ENCODE measurements at regions not wholly inside any gene's neighbourhood (a gene's known extent, or its start where the extent isn't known, plus 50 kb on each side); places are given as distances from the start of the nearest gene placed in this dataset.

GRCh38 chr9:4425319-4426045, 64.8 kb upstream of the SLC1A1 start:
- Histone ChIP-seq H2AFZ (ENCODE audit: low read depth, low read length, severe bottlenecking) (no peak overlapping the region), H3K9me2 (replicated peaks; ENCODE audit: insufficient read depth, low read length) (no peaks in the 10 kb centered on the region), H3K9ac (ENCODE audit: low read length) (no peak overlapping the region), H4K20me1 (ENCODE audit: low read depth, low read length) (no peaks in the 10 kb centered on the region), H3K27me3 (ENCODE audit: low read length) (no peaks in the 10 kb centered on the region), H3K27ac (ENCODE audit: low read depth, low read length) (no peak overlapping the region), H3K9me3 (ENCODE audit: insufficient read depth, low read length) (no peaks in the 10 kb centered on the region), H3K36me3 (ENCODE audit: low read length) (no peaks in the 10 kb centered on the region), H3F3A (ENCODE audit: insufficient read depth) (no peaks in the 10 kb centered on the region), H3K4me2 (ENCODE audit: low read depth, low read length, poor library complexity, severe bottlenecking) (no peak overlapping the region), H3K4me3 (ENCODE audit: insufficient read depth, low read length, poor library complexity, severe bottlenecking) (no peak overlapping the region), H3K79me2 (ENCODE audit: insufficient read depth, low read length) (no peaks in the 10 kb centered on the region)
- no peak for TF ChIP-seq EZH2phosphoT487 (conservative IDR thresholded peaks at IDR 0.05; ENCODE audit: low read length)

DNA sequence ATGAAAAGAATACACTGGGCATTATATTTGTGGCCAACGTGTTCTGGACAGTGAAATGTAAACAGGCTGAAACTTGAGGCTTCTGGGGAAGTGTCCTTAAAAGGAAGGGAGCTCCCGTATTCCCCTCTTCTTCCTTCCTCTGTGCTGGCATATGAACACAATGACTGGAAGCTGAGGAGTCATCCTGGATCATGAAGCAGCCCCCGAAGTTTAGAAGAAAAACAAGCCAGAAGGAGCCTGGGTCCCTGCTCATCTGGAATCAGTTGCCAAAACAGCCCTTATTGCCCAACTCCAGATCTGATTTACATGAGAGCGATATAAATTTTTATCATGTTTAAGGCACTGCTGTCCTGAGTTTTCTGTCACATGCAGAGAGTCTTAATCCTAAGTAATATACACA, 65.4 kb upstream of the SLC1A1 start:
- no peak overlapping the region for H3K9ac ChIP-seq (ENCODE audit: low read length)
- no peak overlapping the region for H3K4me3 ChIP-seq (ENCODE audit: insufficient read depth, low read length, poor library complexity, severe bottlenecking)
- H4K20me1 ChIP-seq (ENCODE audit: low read depth, low read length) = no peaks in the 10 kb centered on the region
- H3K27ac ChIP-seq (ENCODE audit: low read depth, low read length) = no peak overlapping the region
- no peaks in the 10 kb centered on the region for H3K9me2 ChIP-seq (replicated peaks; ENCODE audit: insufficient read depth, low read length)
- no peak overlapping the region for H3K4me2 ChIP-seq (ENCODE audit: low read depth, low read length, poor library complexity, severe bottlenecking)
- TF ChIP-seq EZH2phosphoT487 (conservative IDR thresholded peaks at IDR 0.05; ENCODE audit: low read length) = no peak
- TF ChIP-seq, protein P1, sequence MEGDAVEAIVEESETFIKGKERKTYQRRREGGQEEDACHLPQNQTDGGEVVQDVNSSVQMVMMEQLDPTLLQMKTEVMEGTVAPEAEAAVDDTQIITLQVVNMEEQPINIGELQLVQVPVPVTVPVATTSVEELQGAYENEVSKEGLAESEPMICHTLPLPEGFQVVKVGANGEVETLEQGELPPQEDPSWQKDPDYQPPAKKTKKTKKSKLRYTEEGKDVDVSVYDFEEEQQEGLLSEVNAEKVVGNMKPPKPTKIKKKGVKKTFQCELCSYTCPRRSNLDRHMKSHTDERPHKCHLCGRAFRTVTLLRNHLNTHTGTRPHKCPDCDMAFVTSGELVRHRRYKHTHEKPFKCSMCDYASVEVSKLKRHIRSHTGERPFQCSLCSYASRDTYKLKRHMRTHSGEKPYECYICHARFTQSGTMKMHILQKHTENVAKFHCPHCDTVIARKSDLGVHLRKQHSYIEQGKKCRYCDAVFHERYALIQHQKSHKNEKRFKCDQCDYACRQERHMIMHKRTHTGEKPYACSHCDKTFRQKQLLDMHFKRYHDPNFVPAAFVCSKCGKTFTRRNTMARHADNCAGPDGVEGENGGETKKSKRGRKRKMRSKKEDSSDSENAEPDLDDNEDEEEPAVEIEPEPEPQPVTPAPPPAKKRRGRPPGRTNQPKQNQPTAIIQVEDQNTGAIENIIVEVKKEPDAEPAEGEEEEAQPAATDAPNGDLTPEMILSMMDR (IDR thresholded peaks at IDR 0.05; ENCODE audit: insufficient read depth, low read length, poor library complexity, severe bottlenecking) = no peak
- H3K27me3 ChIP-seq (ENCODE audit: low read length) = no peaks in the 10 kb centered on the region
- no peaks in the 10 kb centered on the region for H3K9me3 ChIP-seq (ENCODE audit: insufficient read depth, low read length)
- no peaks in the 10 kb centered on the region for H3K36me3 ChIP-seq (ENCODE audit: low read length)
- H3F3A ChIP-seq (ENCODE audit: insufficient read depth) = no peaks in the 10 kb centered on the region
- no peaks in the 10 kb centered on the region for H3K79me2 ChIP-seq (ENCODE audit: insufficient read depth, low read length)
- H2AFZ ChIP-seq (ENCODE audit: low read depth, low read length, severe bottlenecking) = no peak overlapping the region

GRCh38 chr9:4424038-4424437, 66.2 kb upstream of the SLC1A1 start:
- H3K4me3 ChIP-seq (ENCODE audit: insufficient read depth, low read length, poor library complexity, severe bottlenecking) = no peak overlapping the region
- no peaks in the 10 kb centered on the region for H3K79me2 ChIP-seq (ENCODE audit: insufficient read depth, low read length)
- no peaks in the 10 kb centered on the region for H3K9me2 ChIP-seq (replicated peaks; ENCODE audit: insufficient read depth, low read length)
- H4K20me1 ChIP-seq (ENCODE audit: low read depth, low read length) = no peaks in the 10 kb centered on the region
- H3K27me3 ChIP-seq (ENCODE audit: low read length) = no peaks in the 10 kb centered on the region
- no peak overlapping the region for H3K27ac ChIP-seq (ENCODE audit: low read depth, low read length)
- TF ChIP-seq, protein P1 (IDR thresholded peaks at IDR 0.05; ENCODE audit: insufficient read depth, low read length, poor library complexity, severe bottlenecking) = no peak
- no peak for TF ChIP-seq EZH2phosphoT487 (conservative IDR thresholded peaks at IDR 0.05; ENCODE audit: low read length)
- H3F3A ChIP-seq (ENCODE audit: insufficient read depth) = no peaks in the 10 kb centered on the region
- no peak overlapping the region for H3K4me2 ChIP-seq (ENCODE audit: low read depth, low read length, poor library complexity, severe bottlenecking)
- no peaks in the 10 kb centered on the region for H3K36me3 ChIP-seq (ENCODE audit: low read length)
- H2AFZ ChIP-seq (ENCODE audit: low read depth, low read length, severe bottlenecking) = no peak overlapping the region
- no peaks in the 10 kb centered on the region for H3K9me3 ChIP-seq (ENCODE audit: insufficient read depth, low read length)
- no peak overlapping the region for H3K9ac ChIP-seq (ENCODE audit: low read length)

GRCh38 chr9:4423207-4423610, 67.1 kb upstream of the SLC1A1 start:
- H3K9me3 ChIP-seq (ENCODE audit: insufficient read depth, low read length) = no peaks in the 10 kb centered on the region
- TF ChIP-seq EZH2phosphoT487 (conservative IDR thresholded peaks at IDR 0.05; ENCODE audit: low read length) = no peak
- TF ChIP-seq, protein P1 (IDR thresholded peaks at IDR 0.05; ENCODE audit: insufficient read depth, low read length, poor library complexity, severe bottlenecking) = no peak

More at GRCh38 chr9:4423207-4423610, 67.1 kb upstream of the SLC1A1 start:
- H3K4me2 ChIP-seq (ENCODE audit: low read depth, low read length, poor library complexity, severe bottlenecking) = no peak overlapping the region
- H3K9ac ChIP-seq (ENCODE audit: low read length) = no peak overlapping the region
- H3K27ac ChIP-seq (ENCODE audit: low read depth, low read length) = no peak overlapping the region
- no peaks in the 10 kb centered on the region for H3K36me3 ChIP-seq (ENCODE audit: low read length)
- H3K79me2 ChIP-seq (ENCODE audit: insufficient read depth, low read length) = no peaks in the 10 kb centered on the region
- no peaks in the 10 kb centered on the region for H3F3A ChIP-seq (ENCODE audit: insufficient read depth)
- no peaks in the 10 kb centered on the region for H3K27me3 ChIP-seq (ENCODE audit: low read length)
- H2AFZ ChIP-seq (ENCODE audit: low read depth, low read length, severe bottlenecking) = no peak overlapping the region
- no peak overlapping the region for H3K4me3 ChIP-seq (ENCODE audit: insufficient read depth, low read length, poor library complexity, severe bottlenecking)
- no peaks in the 10 kb centered on the region for H4K20me1 ChIP-seq (ENCODE audit: low read depth, low read length)
- no peaks in the 10 kb centered on the region for H3K9me2 ChIP-seq (replicated peaks; ENCODE audit: insufficient read depth, low read length)
